DND-41 (cell line): ENCODE measurements at regions not wholly inside any gene's neighbourhood (a gene's known extent, or its start where the extent isn't known, plus 50 kb on each side); places are given as distances from the start of the nearest gene placed in this dataset.
A peak's percentile ranks its signal among the peaks of the same experiment; 100 is the strongest.

Experiments used
- CTCF ChIP-seq: IDR thresholded peaks from 2 replicates; pipeline ENCODE4 v1.5.1; 2012; ENCODE audit warnings: borderline replicate concordance, low read length, moderate library complexity, mild to moderate bottlenecking; ENCODE audit not compliant: poor library complexity, severe bottlenecking; ENCODE audit errors: extremely low read depth
- EZH2 ChIP-seq: IDR thresholded peaks from 3 replicates; pipeline ENCODE4 v1.6.1; 2012; ENCODE audit warnings: borderline replicate concordance, low read depth, mild to moderate bottlenecking, moderate library complexity, low read length, inconsistent platforms; ENCODE audit not compliant: severe bottlenecking

- peak; percentile 13 for TF ChIP-seq CTCF
- TF ChIP-seq EZH2: no peak
Observed at GRCh38 chr14:100641274-100641860, 54.1 kb upstream of the BEGAIN start.
